ENCODE measurements at regions not wholly inside any gene's neighbourhood (a gene's known extent, or its start where the extent isn't known, plus 50 kb on each side); places are given as distances from the start of the nearest gene placed in this dataset.

DNA sequence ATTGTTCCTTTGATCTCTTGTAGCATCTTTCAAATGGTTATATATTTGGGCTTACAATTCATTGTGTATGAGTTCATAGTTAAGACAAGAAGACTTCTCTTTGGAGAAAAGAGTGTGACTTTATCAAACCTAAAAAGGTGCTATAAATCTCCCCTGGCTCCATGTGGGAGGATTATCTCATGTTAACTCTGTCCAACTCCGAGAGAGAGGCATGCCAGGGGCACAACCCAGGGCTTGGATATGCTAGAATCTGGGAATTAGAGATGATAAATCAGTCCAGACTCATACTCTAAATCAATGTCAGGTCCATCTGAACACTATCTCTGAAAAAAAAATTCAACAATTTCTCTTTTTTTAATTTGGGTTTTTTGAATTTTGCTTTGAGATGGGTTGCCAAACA lies 462.8 kb downstream of the TUSC7 start:
- TF ChIP-seq SUZ12 (IDR thresholded peaks at IDR 0.05) (no peak), CTBP1 (IDR thresholded peaks at IDR 0.05; ENCODE audit: borderline replicate concordance) (no peak), LEF1 (IDR thresholded peaks at IDR 0.05; ENCODE audit: borderline replicate concordance) (no peak), L3MBTL2 (conservative IDR thresholded peaks at IDR 0.05) (no peak), BHLHE40 (IDR thresholded peaks at IDR 0.05; ENCODE audit: borderline replicate concordance) (no peak), ZNF384 (IDR thresholded peaks at IDR 0.05) (no peak), FOXM1 (IDR thresholded peaks at IDR 0.05; ENCODE audit: borderline replicate concordance) (no peak), FOXK2 (IDR thresholded peaks at IDR 0.05) (no peak)
